ENCODE measurements at regions not wholly inside any gene's neighbourhood (a gene's known extent, or its start where the extent isn't known, plus 50 kb on each side); places are given as distances from the start of the nearest gene placed in this dataset.

DNA sequence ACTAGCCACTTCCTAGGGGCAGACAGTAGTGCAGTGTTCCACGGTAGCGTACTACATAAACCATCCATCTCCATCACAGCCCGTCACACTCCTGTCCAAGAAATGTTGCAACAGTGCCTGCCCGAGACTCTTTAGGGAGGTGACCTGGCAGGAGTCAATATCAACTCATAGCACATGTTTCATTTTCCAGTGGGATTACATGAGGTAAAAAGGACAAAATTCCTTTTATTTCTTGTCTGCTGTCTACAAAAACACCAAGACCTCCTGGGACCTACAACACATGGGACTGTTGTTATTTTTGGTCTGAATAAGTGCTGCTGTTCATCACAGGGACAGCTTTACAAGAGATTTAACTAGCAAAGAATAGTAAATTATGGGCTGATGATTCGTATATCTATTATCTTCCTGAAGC, 99.9 kb downstream of the MPP7 start:
- TF ChIP-seq, protein P1, sequence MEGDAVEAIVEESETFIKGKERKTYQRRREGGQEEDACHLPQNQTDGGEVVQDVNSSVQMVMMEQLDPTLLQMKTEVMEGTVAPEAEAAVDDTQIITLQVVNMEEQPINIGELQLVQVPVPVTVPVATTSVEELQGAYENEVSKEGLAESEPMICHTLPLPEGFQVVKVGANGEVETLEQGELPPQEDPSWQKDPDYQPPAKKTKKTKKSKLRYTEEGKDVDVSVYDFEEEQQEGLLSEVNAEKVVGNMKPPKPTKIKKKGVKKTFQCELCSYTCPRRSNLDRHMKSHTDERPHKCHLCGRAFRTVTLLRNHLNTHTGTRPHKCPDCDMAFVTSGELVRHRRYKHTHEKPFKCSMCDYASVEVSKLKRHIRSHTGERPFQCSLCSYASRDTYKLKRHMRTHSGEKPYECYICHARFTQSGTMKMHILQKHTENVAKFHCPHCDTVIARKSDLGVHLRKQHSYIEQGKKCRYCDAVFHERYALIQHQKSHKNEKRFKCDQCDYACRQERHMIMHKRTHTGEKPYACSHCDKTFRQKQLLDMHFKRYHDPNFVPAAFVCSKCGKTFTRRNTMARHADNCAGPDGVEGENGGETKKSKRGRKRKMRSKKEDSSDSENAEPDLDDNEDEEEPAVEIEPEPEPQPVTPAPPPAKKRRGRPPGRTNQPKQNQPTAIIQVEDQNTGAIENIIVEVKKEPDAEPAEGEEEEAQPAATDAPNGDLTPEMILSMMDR (conservative IDR thresholded peaks at IDR 0.05 in 1 of 2, IDR thresholded peaks at IDR 0.05 in 1 of 2; ENCODE audit: extremely low read depth in 1 of 2, insufficient read depth in 1 of 2, low read depth in 1 of 2, low read length in 2 of 2): no peak
- TF ChIP-seq EZH2 (IDR thresholded peaks at IDR 0.05; ENCODE audit: borderline replicate concordance, low read length): no peak
